H9 (cell line): ENCODE measurements at regions not wholly inside any gene's neighbourhood (a gene's known extent, or its start where the extent isn't known, plus 50 kb on each side); places are given as distances from the start of the nearest gene placed in this dataset.

Source experiments
- DNase-seq: peaks from one replicate; pipeline ENCODE4 v3.0.0-alpha.2; 2017
- H2AFZ ChIP-seq: one replicate; pipeline ENCODE4 v1.6.1; 2013; ENCODE audit warnings: mild to moderate bottlenecking, low read length, control low read depth, moderate library complexity
- H2AK5ac ChIP-seq: 2 replicates; pipeline ENCODE4 v1.6.1; 2013; ENCODE audit warnings: low read length, control low read depth, mixed read lengths; ENCODE audit not compliant: insufficient read length
- H2BK120ac ChIP-seq: one replicate; pipeline ENCODE4 v1.6.1; 2013; ENCODE audit warnings: low read depth, mild to moderate bottlenecking, low read length, control low read depth, inconsistent platforms; ENCODE audit not compliant: poor library complexity, severe bottlenecking
- H2BK12ac ChIP-seq: 2 replicates; pipeline ENCODE4 v1.6.1; 2013; ENCODE audit warnings: low read length, control low read depth, mixed read lengths, low read depth; ENCODE audit not compliant: insufficient read length
- H2BK15ac ChIP-seq: 2 replicates; pipeline ENCODE4 v1.6.1; 2013; ENCODE audit warnings: low read depth, low read length, control low read depth
- H2BK20ac ChIP-seq: one replicate; pipeline ENCODE4 v1.6.1; 2013; ENCODE audit warnings: low read depth, mild to moderate bottlenecking, low read length, control low read depth, inconsistent platforms; ENCODE audit not compliant: poor library complexity, severe bottlenecking
- H2BK5ac ChIP-seq: 2 replicates; pipeline ENCODE4 v1.6.1; 2013; ENCODE audit warnings: low read length, control low read depth, mixed read lengths; ENCODE audit not compliant: insufficient read length
- H3K14ac ChIP-seq: 2 replicates; pipeline ENCODE4 v1.6.1; 2013; ENCODE audit warnings: low read length, control low read depth; ENCODE audit not compliant: insufficient read depth
- H3K18ac ChIP-seq: 2 replicates; pipeline ENCODE4 v1.6.1; 2013; ENCODE audit warnings: low read depth, mild to moderate bottlenecking, mixed read lengths, low read length, control low read depth; ENCODE audit not compliant: insufficient read length
- H3K23ac ChIP-seq: 2 replicates; pipeline ENCODE4 v1.6.1; 2013; ENCODE audit warnings: low read length, control low read depth, mixed read lengths, low read depth; ENCODE audit not compliant: insufficient read length
- H3K23me2 ChIP-seq: 2 replicates; pipeline ENCODE4 v1.6.1; 2013; ENCODE audit warnings: low read depth, mild to moderate bottlenecking, mixed read lengths, low read length, control low read depth; ENCODE audit not compliant: insufficient read length, poor library complexity, severe bottlenecking
- H3K27ac ChIP-seq: 2 replicates; pipeline ENCODE4 v1.5.1; 2013; ENCODE audit warnings: low read length, control low read depth, mixed read lengths, low read depth; ENCODE audit not compliant: insufficient read length
- H3K27me3 ChIP-seq: 2 replicates; pipeline ENCODE4 v1.6.1; 2013; ENCODE audit warnings: low read length, control low read depth, inconsistent platforms; ENCODE audit not compliant: insufficient read depth
- H3K4ac ChIP-seq: 2 replicates; pipeline ENCODE4 v1.6.1; 2013; ENCODE audit warnings: low read depth, mild to moderate bottlenecking, control low read depth, inconsistent platforms, low read length, moderate library complexity
- H3K4me1 ChIP-seq: 2 replicates; pipeline ENCODE4 v1.6.1; 2013; ENCODE audit warnings: low read length, control low read depth, inconsistent platforms; ENCODE audit not compliant: insufficient read depth
- H3K4me2 ChIP-seq: 2 replicates; pipeline ENCODE4 v1.6.1; 2013; ENCODE audit warnings: low read length, control low read depth, mixed read lengths; ENCODE audit not compliant: insufficient read length, insufficient read depth
- H3K56ac ChIP-seq: 2 replicates; pipeline ENCODE4 v1.6.1; 2013; ENCODE audit warnings: low read depth, mild to moderate bottlenecking, mixed read lengths, low read length, control low read depth; ENCODE audit not compliant: insufficient read length
- H3K79me1 ChIP-seq: 2 replicates; pipeline ENCODE4 v1.6.1; 2013; ENCODE audit warnings: low read depth, mild to moderate bottlenecking, moderate library complexity, low read length, control low read depth, inconsistent platforms; ENCODE audit not compliant: insufficient read depth, poor library complexity, severe bottlenecking
- H3K79me2 ChIP-seq: 2 replicates; pipeline ENCODE4 v1.6.1; 2013; ENCODE audit warnings: low read length, control low read depth, inconsistent platforms; ENCODE audit not compliant: insufficient read depth
- H3K9ac ChIP-seq: 2 replicates; pipeline ENCODE4 v1.6.1; 2013; ENCODE audit warnings: low read length, control low read depth, mixed read lengths; ENCODE audit not compliant: insufficient read length; ENCODE audit errors: extremely low read depth
- H3K9me3 ChIP-seq: one replicate; pipeline ENCODE4 v1.6.1; 2013; ENCODE audit warnings: low read depth, low read length, inconsistent platforms; ENCODE audit not compliant: control insufficient read depth
- H3T11ph ChIP-seq: one replicate; pipeline ENCODE4 v1.6.1; 2013; ENCODE audit warnings: mild to moderate bottlenecking, low read length, control low read depth, inconsistent platforms
- H4K20me1 ChIP-seq: one replicate; pipeline ENCODE4 v1.6.1; 2013; ENCODE audit not compliant: control insufficient read depth, insufficient read length, insufficient read depth
- H4K5ac ChIP-seq: 2 replicates; pipeline ENCODE4 v1.6.1; 2013; ENCODE audit warnings: low read depth, mild to moderate bottlenecking, mixed read lengths, low read length, control low read depth; ENCODE audit not compliant: insufficient read length
- H4K8ac ChIP-seq: replicated peaks from 2 replicates; pipeline ENCODE4 v1.6.1; 2013; ENCODE audit warnings: low read length, control low read depth, mixed read lengths, low read depth; ENCODE audit not compliant: insufficient read length
- H4K91ac ChIP-seq: 2 replicates; pipeline ENCODE4 v1.6.1; 2013; ENCODE audit warnings: low read depth, mild to moderate bottlenecking, moderate library complexity, mixed read lengths, low read length, control low read depth; ENCODE audit not compliant: insufficient read length
- H3K27ac Mint-ChIP-seq, 3 experiments: 2 replicates in 2 of 3; 3 replicates in 1 of 3; pipeline ENCODE4 v1.8.0; 2020 to 2021; ENCODE audit warnings: mixed read lengths in 3 of 3, mild to moderate bottlenecking in 1 of 3, moderate library complexity in 1 of 3
- H3K27me3 Mint-ChIP-seq: 2 replicates; pipeline ENCODE4 v1.8.0; 2021; ENCODE audit warnings: low read depth, mild to moderate bottlenecking, moderate library complexity, mixed read lengths
- H3K36me3 Mint-ChIP-seq, 3 experiments: 2 replicates in 2 of 3; 3 replicates in 1 of 3; pipeline ENCODE4 v1.8.0; 2020 to 2021; ENCODE audit warnings: low read depth in 3 of 3, mixed read lengths in 3 of 3; ENCODE audit not compliant: insufficient read depth in 1 of 3
- H3K4me1 Mint-ChIP-seq, 2 experiments: 2 replicates each; pipeline ENCODE4 v1.8.0; 2020; ENCODE audit warnings: mixed read lengths in 2 of 2
- H3K4me3 Mint-ChIP-seq, 2 experiments: 2 replicates in 1 of 2; 3 replicates in 1 of 2; pipeline ENCODE4 v1.8.0; 2020 to 2021; ENCODE audit warnings: mild to moderate bottlenecking in 2 of 2, mixed read lengths in 2 of 2, moderate library complexity in 1 of 2
- H3K9me3 Mint-ChIP-seq, 2 experiments: 2 replicates in 1 of 2; 3 replicates in 1 of 2; pipeline ENCODE4 v1.8.0; 2020; ENCODE audit warnings: mild to moderate bottlenecking in 2 of 2, mixed read lengths in 2 of 2, moderate library complexity in 1 of 2
- CTCF ChIP-seq: fragments of 200-600 bp; sonication (generic); conservative IDR thresholded peaks from 3 replicates; pipeline ENCODE4 v1.8.0; 2021; ENCODE audit warnings: antibody characterized with exemption, mild to moderate bottlenecking
- WGBS: extraction: QIAGEN DNeasy Blood & Tissue Kit; methylation state at CpG from one replicate; pipeline ENCODE4 v1.1.7; 2013; ENCODE audit warnings: missing lambda C conversion rate, low lambda C conversion rate, mixed read lengths; ENCODE audit not compliant: insufficient read length; ENCODE audit errors: extremely low coverage; 5-methylcytosine and 5-hydroxymethylcytosine counted together

DNA sequence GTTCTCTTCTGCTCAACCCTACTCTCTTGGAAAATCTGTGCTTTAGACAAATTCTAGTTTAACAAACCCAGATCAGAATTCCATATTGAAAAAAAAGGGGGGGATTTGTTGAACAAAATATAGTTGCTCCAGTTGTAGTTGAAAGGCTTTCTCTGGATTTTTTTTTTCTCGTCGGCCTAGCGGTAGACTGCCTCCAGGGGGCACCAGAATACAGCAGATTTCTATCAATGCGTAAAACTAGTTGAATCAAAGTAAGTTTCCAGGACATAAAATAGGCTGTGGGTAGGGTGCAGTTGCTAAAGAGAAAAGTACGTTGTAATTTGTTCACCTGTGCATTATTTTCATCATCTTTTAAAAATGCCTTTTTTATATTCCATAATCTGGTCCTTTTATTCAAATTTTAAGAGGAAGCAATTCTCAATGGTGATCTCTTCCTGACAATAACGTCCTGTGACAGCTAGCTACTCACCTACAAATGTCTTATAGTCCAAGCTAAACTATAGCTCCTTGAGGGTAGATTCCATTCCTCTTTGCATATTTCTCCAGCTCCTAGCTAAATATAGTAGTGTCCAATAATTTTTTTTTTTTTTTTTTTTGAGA, 105.4 kb downstream of the PERP start:
- H3K4me1 Mint-ChIP-seq: peaks cover 11 to 22% of the 10 kb centered on the region in 2 experiments

More for the DNA sequence above, 105.4 kb downstream of the PERP start:
- H3K9me3 Mint-ChIP-seq: peaks cover 5 to 12% of the 10 kb centered on the region in 2 experiments; a peak in 4 of 5 replicates
- Histone ChIP-seq H2AFZ (no peak overlapping the region), H3K14ac (no peak overlapping the region), H3K56ac (no peak overlapping the region), H3K79me2 (no peaks in the 10 kb centered on the region), H2AK5ac (no peak overlapping the region), H3K9me3 (no peaks in the 10 kb centered on the region), H3K18ac (no peak overlapping the region), H2BK12ac (no peak overlapping the region), H2BK5ac (no peak overlapping the region), H3T11ph (no peak overlapping the region), H3K9ac (no peak overlapping the region), H4K8ac (no peak overlapping the region), H2BK20ac (no peak overlapping the region), H2BK15ac (no peak overlapping the region), H3K27ac (no peak overlapping the region), H3K4me2 (no peak overlapping the region), H3K23ac (no peak overlapping the region), H3K27me3 (no peaks in the 10 kb centered on the region), H4K20me1 (no peaks in the 10 kb centered on the region), H3K23me2 (no peaks in the 10 kb centered on the region), H2BK120ac (no peak overlapping the region), H4K5ac (no peak overlapping the region), H4K91ac (no peak overlapping the region), H3K79me1 (no peaks in the 10 kb centered on the region), H3K4ac (no peak overlapping the region), H3K4me1 (0 out of 2 replicates have a peak, but pooled peaks cover 5% of the 10 kb centered on the region)
- H3K4me3 Mint-ChIP-seq: no peak overlapping the region
- H3K27me3 Mint-ChIP-seq: no peaks in the 10 kb centered on the region
- no peak overlapping the region for H3K27ac Mint-ChIP-seq
- no peak for DNase-seq
- peaks cover 0 to 4% (median 0%) of the 10 kb centered on the region in 3 experiments; a peak in 2 of 7 replicates for H3K36me3 Mint-ChIP-seq
- no CpG with 5 or more reads among the region's 6 CpGs for WGBS
- peak; percentile 89 for TF ChIP-seq CTCF
